ENCODE measurements at regions not wholly inside any gene's neighbourhood (a gene's known extent, or its start where the extent isn't known, plus 50 kb on each side); places are given as distances from the start of the nearest gene placed in this dataset.

- TF ChIP-seq CTCF (conservative IDR thresholded peaks at IDR 0.05 in 1 of 2, IDR thresholded peaks at IDR 0.05 in 1 of 2; ENCODE audit: extremely low read depth in 1 of 2, insufficient read depth in 1 of 2, low read depth in 1 of 2, low read length in 2 of 2) (no peak), EZH2 (IDR thresholded peaks at IDR 0.05; ENCODE audit: borderline replicate concordance, low read length) (no peak)
Observed at GRCh38 chr2:153079315-153079714, 360.9 kb downstream of the ARL6IP6 start.

Data from mammary epithelial cell (primary cell).